Fibroblast of mammary gland (primary cell): ENCODE measurements at regions not wholly inside any gene's neighbourhood (a gene's known extent, or its start where the extent isn't known, plus 50 kb on each side); places are given as distances from the start of the nearest gene placed in this dataset.

Source experiments
- DNase-seq: peaks from one replicate; pipeline ENCODE4 v3.0.0-alpha.2; 2010; ENCODE audit warnings: low read depth
- H3K4me3 ChIP-seq: 2 replicates; pipeline ENCODE4 v1.5.1; 2011; ENCODE audit warnings: low read depth, mild to moderate bottlenecking, low read length, moderate library complexity; ENCODE audit not compliant: control insufficient read depth
- TF ChIP-seq, protein P1 (sequence below): conservative IDR thresholded peaks from 2 replicates; pipeline ENCODE4 v1.5.1; 2011; ENCODE audit warnings: low read depth, low read length, inconsistent platforms; ENCODE audit not compliant: control insufficient read depth, insufficient read depth

DNA sequence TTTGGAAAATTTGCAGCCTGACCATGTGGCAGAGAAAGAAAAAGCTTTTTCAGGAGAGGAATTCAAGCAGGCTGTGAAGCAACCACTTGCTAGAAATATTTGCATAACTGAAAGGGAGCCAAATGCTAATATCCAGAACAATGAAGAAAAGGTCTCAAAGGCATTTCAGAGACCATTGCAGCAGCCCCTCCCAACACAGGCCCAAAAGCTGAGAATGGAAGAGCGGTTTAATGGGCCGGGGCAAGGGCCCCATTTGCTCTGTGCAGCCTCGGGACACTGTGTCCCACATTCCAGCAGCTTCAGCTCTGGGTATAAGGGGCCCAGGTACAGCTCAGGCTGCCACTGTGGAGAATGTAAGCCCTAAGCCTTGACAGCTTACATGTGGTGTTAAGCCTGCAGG is 918.1 kb upstream of the POT1 start:
- DNase-seq = no peak
- TF ChIP-seq, protein P1, sequence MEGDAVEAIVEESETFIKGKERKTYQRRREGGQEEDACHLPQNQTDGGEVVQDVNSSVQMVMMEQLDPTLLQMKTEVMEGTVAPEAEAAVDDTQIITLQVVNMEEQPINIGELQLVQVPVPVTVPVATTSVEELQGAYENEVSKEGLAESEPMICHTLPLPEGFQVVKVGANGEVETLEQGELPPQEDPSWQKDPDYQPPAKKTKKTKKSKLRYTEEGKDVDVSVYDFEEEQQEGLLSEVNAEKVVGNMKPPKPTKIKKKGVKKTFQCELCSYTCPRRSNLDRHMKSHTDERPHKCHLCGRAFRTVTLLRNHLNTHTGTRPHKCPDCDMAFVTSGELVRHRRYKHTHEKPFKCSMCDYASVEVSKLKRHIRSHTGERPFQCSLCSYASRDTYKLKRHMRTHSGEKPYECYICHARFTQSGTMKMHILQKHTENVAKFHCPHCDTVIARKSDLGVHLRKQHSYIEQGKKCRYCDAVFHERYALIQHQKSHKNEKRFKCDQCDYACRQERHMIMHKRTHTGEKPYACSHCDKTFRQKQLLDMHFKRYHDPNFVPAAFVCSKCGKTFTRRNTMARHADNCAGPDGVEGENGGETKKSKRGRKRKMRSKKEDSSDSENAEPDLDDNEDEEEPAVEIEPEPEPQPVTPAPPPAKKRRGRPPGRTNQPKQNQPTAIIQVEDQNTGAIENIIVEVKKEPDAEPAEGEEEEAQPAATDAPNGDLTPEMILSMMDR = no peak
- no peak overlapping the region for H3K4me3 ChIP-seq

DNA sequence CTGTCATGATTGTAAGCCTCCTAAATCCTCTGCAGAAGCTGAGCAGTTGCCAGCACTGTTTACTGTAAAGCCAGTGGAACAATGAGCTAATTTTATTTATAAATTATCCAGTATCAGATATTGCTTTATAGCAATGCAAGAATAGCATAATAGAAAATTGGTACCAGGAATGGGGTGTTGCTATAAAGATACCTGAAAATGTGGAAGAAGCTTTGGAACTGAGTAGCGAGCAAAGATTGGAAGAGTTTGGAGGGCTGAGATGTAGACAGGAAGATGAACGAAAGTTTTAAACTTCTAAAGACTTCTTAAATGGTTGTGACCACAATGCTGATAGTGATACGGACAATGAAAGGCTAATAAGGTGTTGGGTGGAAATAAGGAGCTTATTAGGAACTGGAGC is 917.4 kb upstream of the POT1 start:
- H3K4me3 ChIP-seq = no peak overlapping the region
- DNase-seq = no peak
- TF ChIP-seq, protein P1 = no peak

DNA sequence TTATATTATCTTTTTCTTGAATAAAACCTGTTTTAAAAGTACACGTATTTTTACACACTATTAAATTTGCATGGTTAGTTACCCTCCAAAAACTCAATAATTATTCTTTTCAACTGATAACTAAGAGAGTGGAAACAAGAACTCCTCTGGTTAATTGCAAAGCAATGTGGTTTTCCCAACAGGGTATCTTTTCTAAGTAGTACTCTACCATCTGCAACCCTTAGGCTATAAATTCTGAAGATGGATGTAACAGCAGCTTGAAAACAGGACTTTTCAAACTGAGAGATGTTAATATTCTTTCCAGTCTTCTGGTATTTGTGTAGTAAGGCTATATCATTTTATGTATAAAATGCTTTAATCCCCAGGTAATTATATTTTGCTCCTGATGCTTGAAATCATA is 916.1 kb upstream of the POT1 start:
- TF ChIP-seq, protein P1 = no peak
- DNase-seq = no peak
- H3K4me3 ChIP-seq = no peak overlapping the region

DNA sequence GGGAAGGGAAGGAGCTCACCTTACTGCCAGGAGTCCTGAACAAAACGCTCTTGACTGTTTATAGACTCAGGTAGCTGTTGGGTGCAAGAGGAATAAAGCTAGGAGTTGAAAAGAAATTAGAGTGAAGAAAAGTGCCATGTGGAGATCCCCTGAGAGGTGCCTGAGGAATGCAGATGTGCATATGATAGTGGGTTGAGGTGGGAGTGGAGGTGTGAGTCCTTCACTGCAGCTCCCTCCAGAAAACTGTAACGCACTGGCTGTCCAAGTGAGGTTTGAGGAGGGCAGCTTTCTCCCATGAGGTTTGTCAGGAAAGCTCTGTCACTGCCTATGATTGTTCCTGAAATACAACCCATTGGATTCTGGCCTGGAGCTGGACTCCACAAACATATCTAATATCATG is 904.8 kb upstream of the POT1 start:
- TF ChIP-seq, protein P1 = no peak
- H3K4me3 ChIP-seq = no peak overlapping the region
- DNase-seq = no peak

DNA sequence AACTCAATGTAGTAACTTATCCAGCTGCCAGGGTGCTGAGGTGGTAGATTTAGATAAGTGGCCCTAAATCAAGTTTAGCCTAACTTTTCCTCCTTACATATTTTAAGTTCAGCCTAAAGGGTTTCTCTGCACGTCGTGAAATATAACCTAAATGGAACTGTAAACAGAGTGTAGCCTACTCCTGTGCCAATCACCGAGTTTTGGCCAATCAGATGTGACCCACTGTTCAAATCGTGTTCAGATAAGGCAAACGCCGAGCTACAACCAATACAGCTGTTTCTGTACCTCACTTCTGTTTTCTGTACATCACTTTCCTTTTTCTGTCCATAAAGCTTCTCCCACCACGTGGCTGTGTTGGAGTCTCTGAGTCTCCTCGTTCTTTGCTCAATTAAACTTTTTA is 904.2 kb upstream of the POT1 start:
- TF ChIP-seq, protein P1 = no peak

DNA sequence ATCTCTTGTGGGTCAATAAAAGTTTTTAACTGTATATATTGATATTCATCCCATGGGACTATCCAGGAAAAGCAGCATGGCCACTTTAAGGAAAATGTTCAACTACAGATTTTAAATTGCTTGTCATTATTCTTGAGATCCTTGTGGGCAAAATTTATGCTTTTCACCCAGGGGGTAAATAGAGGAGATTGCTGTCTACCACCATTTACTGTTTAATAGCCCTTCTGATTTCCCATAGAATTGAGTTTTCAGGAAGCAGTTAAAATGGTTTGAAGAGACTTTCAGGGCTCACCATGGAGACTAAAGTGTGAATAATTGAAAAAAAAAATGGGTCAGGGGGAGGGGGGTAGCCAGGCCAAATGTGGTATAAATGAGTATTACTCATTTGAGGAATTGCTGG is 901.1 kb upstream of the POT1 start:
- TF ChIP-seq, protein P1 = no peak
- DNase-seq = no peak
- H3K4me3 ChIP-seq = no peak overlapping the region

More for the DNA sequence above, 904.2 kb upstream of the POT1 start:
- no peak for DNase-seq
- no peak overlapping the region for H3K4me3 ChIP-seq

DNA sequence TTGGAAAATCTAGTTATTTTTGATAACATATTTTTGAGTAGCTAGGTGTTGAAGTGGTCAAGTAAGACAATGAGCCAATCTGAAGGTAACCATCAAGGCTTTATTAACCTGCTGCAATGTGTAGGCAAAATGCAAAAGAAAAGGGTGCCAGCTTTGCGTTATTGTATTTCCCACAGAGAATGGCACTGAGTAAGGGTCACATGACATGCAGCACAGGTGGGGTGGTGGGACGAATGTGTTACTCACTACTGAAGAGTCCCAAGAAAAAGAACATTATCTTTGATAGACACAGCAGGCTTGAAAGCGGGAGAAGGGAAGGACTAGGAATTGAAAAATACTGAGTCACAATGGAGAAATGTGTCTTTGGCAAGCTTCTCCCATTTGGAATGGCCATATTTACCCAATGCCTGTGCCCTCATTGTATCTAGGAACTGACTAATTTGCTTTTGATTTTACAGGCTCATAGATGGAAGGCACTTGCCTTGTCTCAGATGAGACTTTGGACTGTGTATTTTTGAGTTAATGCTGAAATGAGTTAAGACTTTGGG is 898.6 kb upstream of the POT1 start:
- H3K4me3 ChIP-seq = no peak overlapping the region
- TF ChIP-seq, protein P1 = no peak
- DNase-seq = no peak
